Gastroesophageal sphincter (tissue), 3 donors: ENCODE measurements at regions not wholly inside any gene's neighbourhood (a gene's known extent, or its start where the extent isn't known, plus 50 kb on each side); places are given as distances from the start of the nearest gene placed in this dataset.

Experiments used
- EP300 ChIP-seq: sonication (generic); formaldehyde crosslinking; IDR thresholded peaks from one replicate; pipeline ENCODE4 v1.6.1; 2017; ENCODE audit warnings: antibody characterized with exemption, mild to moderate bottlenecking
- POLR2A ChIP-seq, 2 donors: fragments of 450-650 bp; IDR thresholded peaks; one replicate each; pipeline ENCODE4 v1.6.1; 2017; ENCODE audit warnings: antibody characterized with exemption in 2 of 2, mild to moderate bottlenecking in 2 of 2, moderate library complexity in 1 of 2
- TF ChIP-seq, protein P1 (sequence below), 4 experiments: fragments of 200-600 bp in 2 of 4; fragments of 450-650 bp in 2 of 4; sonication (generic) in 1 of 4; IDR thresholded peaks; one replicate each; pipeline ENCODE4 v1.5.1; 2017 to 2019; ENCODE audit warnings: antibody characterized with exemption in 4 of 4, mild to moderate bottlenecking in 2 of 4, moderate library complexity in 2 of 4

DNA sequence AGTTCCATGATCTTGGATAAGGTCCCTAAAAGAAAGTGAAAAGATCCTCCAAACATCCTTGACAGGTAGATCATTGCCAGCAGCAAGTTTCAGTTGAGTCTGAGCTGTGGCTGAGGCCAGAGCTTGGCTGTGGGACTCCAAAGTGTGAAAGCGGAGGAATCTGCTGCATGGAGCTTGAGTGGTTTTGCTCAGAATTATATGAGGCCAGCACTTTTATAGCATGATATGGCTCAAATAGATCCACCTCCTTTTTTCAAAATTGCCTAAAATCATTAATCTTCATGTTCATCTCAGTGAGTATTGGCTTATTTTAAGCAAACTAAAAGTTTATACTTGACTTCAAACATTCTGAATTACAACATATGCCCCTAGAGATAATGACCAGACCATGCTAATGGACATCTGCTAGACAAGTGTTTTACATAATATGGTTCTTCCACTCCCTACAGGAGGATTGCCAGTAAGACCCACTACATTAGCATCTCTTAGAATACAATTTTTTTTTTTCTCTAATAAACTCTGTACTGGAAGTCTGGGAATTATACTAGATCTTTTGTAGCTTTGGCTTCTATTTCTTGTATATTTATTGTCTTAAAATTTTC lies 368.1 kb downstream of the ZPLD1 start:
- TF ChIP-seq, protein P1, sequence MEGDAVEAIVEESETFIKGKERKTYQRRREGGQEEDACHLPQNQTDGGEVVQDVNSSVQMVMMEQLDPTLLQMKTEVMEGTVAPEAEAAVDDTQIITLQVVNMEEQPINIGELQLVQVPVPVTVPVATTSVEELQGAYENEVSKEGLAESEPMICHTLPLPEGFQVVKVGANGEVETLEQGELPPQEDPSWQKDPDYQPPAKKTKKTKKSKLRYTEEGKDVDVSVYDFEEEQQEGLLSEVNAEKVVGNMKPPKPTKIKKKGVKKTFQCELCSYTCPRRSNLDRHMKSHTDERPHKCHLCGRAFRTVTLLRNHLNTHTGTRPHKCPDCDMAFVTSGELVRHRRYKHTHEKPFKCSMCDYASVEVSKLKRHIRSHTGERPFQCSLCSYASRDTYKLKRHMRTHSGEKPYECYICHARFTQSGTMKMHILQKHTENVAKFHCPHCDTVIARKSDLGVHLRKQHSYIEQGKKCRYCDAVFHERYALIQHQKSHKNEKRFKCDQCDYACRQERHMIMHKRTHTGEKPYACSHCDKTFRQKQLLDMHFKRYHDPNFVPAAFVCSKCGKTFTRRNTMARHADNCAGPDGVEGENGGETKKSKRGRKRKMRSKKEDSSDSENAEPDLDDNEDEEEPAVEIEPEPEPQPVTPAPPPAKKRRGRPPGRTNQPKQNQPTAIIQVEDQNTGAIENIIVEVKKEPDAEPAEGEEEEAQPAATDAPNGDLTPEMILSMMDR (IDR thresholded peaks at IDR 0.05): no peak
- TF ChIP-seq POLR2A (IDR thresholded peaks at IDR 0.05) (no peak), EP300 (no peak)
